ENCODE measurements at regions not wholly inside any gene's neighbourhood (a gene's known extent, or its start where the extent isn't known, plus 50 kb on each side); places are given as distances from the start of the nearest gene placed in this dataset.

- DNase-seq (ENCODE audit: low read depth in 4 of 6, low spot score in 6 of 6) = no peak
- Histone ChIP-seq H3K4me1 (ENCODE audit: control insufficient read depth, insufficient read depth, low read length) (no peaks in the 10 kb centered on the region), H3K27ac (ENCODE audit: low read depth, low read length) (no peak overlapping the region), H3K27me3 (ENCODE audit: control insufficient read depth, insufficient read depth, low read length) (no peaks in the 10 kb centered on the region), H3K4me3 (ENCODE audit: low read depth, low read length) (no peak overlapping the region), H3K9me3 (ENCODE audit: control insufficient read depth, insufficient read depth, low read length) (no peaks in the 10 kb centered on the region), H3K36me3 (ENCODE audit: control insufficient read depth, insufficient read depth, low read length) (no peaks in the 10 kb centered on the region)
These were observed 226.7 kb upstream of the LRFN5 start for GRCh38 chr14:41380017-41380416.

- 92% methylated on average over 2 of the region's 2 CpGs for WGBS (ENCODE audit: insufficient coverage)
- Histone ChIP-seq H3K27me3 (ENCODE audit: control insufficient read depth, insufficient read depth, low read length) (no peaks in the 10 kb centered on the region), H3K27ac (ENCODE audit: low read depth, low read length) (no peak overlapping the region), H3K4me1 (ENCODE audit: control insufficient read depth, insufficient read depth, low read length) (no peaks in the 10 kb centered on the region), H3K9me3 (ENCODE audit: control insufficient read depth, insufficient read depth, low read length) (no peaks in the 10 kb centered on the region), H3K36me3 (ENCODE audit: control insufficient read depth, insufficient read depth, low read length) (no peaks in the 10 kb centered on the region), H3K4me3 (ENCODE audit: low read depth, low read length) (no peak overlapping the region)
- DNase-seq (ENCODE audit: low read depth in 4 of 6, low spot score in 6 of 6) = no peak
These were observed 228.2 kb upstream of the LRFN5 start for GRCh38 chr14:41378526-41378925.

GRCh38 chr14:41377932-41378331, 228.7 kb upstream of the LRFN5 start:
- Histone ChIP-seq H3K9me3 (ENCODE audit: control insufficient read depth, insufficient read depth, low read length) (no peaks in the 10 kb centered on the region), H3K27ac (ENCODE audit: low read depth, low read length) (no peak overlapping the region), H3K36me3 (ENCODE audit: control insufficient read depth, insufficient read depth, low read length) (no peaks in the 10 kb centered on the region), H3K4me1 (ENCODE audit: control insufficient read depth, insufficient read depth, low read length) (no peaks in the 10 kb centered on the region), H3K4me3 (ENCODE audit: low read depth, low read length) (no peak overlapping the region), H3K27me3 (ENCODE audit: control insufficient read depth, insufficient read depth, low read length) (no peaks in the 10 kb centered on the region)
- 100% methylated on average over 1 of the region's 2 CpGs for WGBS (ENCODE audit: insufficient coverage)
- no peak for DNase-seq (ENCODE audit: low read depth in 4 of 6, low spot score in 6 of 6)

GRCh38 chr14:41374092-41374491, 232.6 kb upstream of the LRFN5 start:
- no peak overlapping the region for H3K4me3 ChIP-seq (ENCODE audit: low read depth, low read length)
- H3K4me1 ChIP-seq (ENCODE audit: control insufficient read depth, insufficient read depth, low read length) = no peaks in the 10 kb centered on the region
- H3K9me3 ChIP-seq (ENCODE audit: control insufficient read depth, insufficient read depth, low read length) = no peaks in the 10 kb centered on the region
- 91% methylated on average over 3 of the region's 4 CpGs for WGBS (ENCODE audit: insufficient coverage)
- no peak for DNase-seq (ENCODE audit: low read depth in 4 of 6, low spot score in 6 of 6)
- no peak overlapping the region for H3K27ac ChIP-seq (ENCODE audit: low read depth, low read length)
- no peaks in the 10 kb centered on the region for H3K36me3 ChIP-seq (ENCODE audit: control insufficient read depth, insufficient read depth, low read length)
- H3K27me3 ChIP-seq (ENCODE audit: control insufficient read depth, insufficient read depth, low read length) = no peaks in the 10 kb centered on the region

- Histone ChIP-seq H3K27me3 (ENCODE audit: control insufficient read depth, insufficient read depth, low read length) (no peaks in the 10 kb centered on the region), H3K4me1 (ENCODE audit: control insufficient read depth, insufficient read depth, low read length) (no peaks in the 10 kb centered on the region), H3K36me3 (ENCODE audit: control insufficient read depth, insufficient read depth, low read length) (no peaks in the 10 kb centered on the region), H3K4me3 (ENCODE audit: low read depth, low read length) (no peak overlapping the region), H3K9me3 (ENCODE audit: control insufficient read depth, insufficient read depth, low read length) (no peaks in the 10 kb centered on the region), H3K27ac (ENCODE audit: low read depth, low read length) (no peak overlapping the region)
- no CpG with 5 or more reads among the region's 3 CpGs for WGBS (ENCODE audit: insufficient coverage)
- DNase-seq (ENCODE audit: low read depth in 4 of 6, low spot score in 6 of 6) = no peak
These were observed 244.5 kb upstream of the LRFN5 start for GRCh38 chr14:41362139-41362538.

- Histone ChIP-seq H3K27me3 (ENCODE audit: control insufficient read depth, insufficient read depth, low read length) (no peaks in the 10 kb centered on the region), H3K27ac (ENCODE audit: low read depth, low read length) (no peak overlapping the region), H3K36me3 (ENCODE audit: control insufficient read depth, insufficient read depth, low read length) (no peaks in the 10 kb centered on the region), H3K4me1 (ENCODE audit: control insufficient read depth, insufficient read depth, low read length) (no peaks in the 10 kb centered on the region), H3K9me3 (ENCODE audit: control insufficient read depth, insufficient read depth, low read length) (no peaks in the 10 kb centered on the region), H3K4me3 (ENCODE audit: low read depth, low read length) (no peak overlapping the region)
- WGBS (ENCODE audit: insufficient coverage) = no CpG with 5 or more reads among the region's 2 CpGs
- DNase-seq (ENCODE audit: low read depth in 4 of 6, low spot score in 6 of 6) = no peak
These were observed 246.6 kb upstream of the LRFN5 start for GRCh38 chr14:41360126-41360525.

GRCh38 chr14:41355866-41356265, 250.8 kb upstream of the LRFN5 start:
- H3K4me3 ChIP-seq (ENCODE audit: low read depth, low read length) = no peak overlapping the region
- H3K27ac ChIP-seq (ENCODE audit: low read depth, low read length) = no peak overlapping the region
- no peak for DNase-seq (ENCODE audit: low read depth in 4 of 6, low spot score in 6 of 6)
- H3K9me3 ChIP-seq (ENCODE audit: control insufficient read depth, insufficient read depth, low read length) = no peaks in the 10 kb centered on the region
- H3K27me3 ChIP-seq (ENCODE audit: control insufficient read depth, insufficient read depth, low read length) = no peaks in the 10 kb centered on the region
- no peaks in the 10 kb centered on the region for H3K36me3 ChIP-seq (ENCODE audit: control insufficient read depth, insufficient read depth, low read length)
- no CpG with 5 or more reads among the region's 3 CpGs for WGBS (ENCODE audit: insufficient coverage)
- no peaks in the 10 kb centered on the region for H3K4me1 ChIP-seq (ENCODE audit: control insufficient read depth, insufficient read depth, low read length)

- DNase-seq (ENCODE audit: low read depth in 4 of 6, low spot score in 6 of 6) = no peak
- 99% methylated on average over 4 of the region's 7 CpGs for WGBS (ENCODE audit: insufficient coverage)
- H3K9me3 ChIP-seq (ENCODE audit: control insufficient read depth, insufficient read depth, low read length) = no peaks in the 10 kb centered on the region
- H3K4me3 ChIP-seq (ENCODE audit: low read depth, low read length) = no peak overlapping the region
- H3K36me3 ChIP-seq (ENCODE audit: control insufficient read depth, insufficient read depth, low read length) = no peaks in the 10 kb centered on the region
- no peak overlapping the region for H3K27ac ChIP-seq (ENCODE audit: low read depth, low read length)
- H3K27me3 ChIP-seq (ENCODE audit: control insufficient read depth, insufficient read depth, low read length) = no peaks in the 10 kb centered on the region
- H3K4me1 ChIP-seq (ENCODE audit: control insufficient read depth, insufficient read depth, low read length) = no peaks in the 10 kb centered on the region
These were observed 256.2 kb upstream of the LRFN5 start for GRCh38 chr14:41350476-41350875.

GRCh38 chr14:41349289-41349910, 257.3 kb upstream of the LRFN5 start:
- Histone ChIP-seq H3K36me3 (ENCODE audit: control insufficient read depth, insufficient read depth, low read length) (no peaks in the 10 kb centered on the region), H3K9me3 (ENCODE audit: control insufficient read depth, insufficient read depth, low read length) (no peaks in the 10 kb centered on the region), H3K4me3 (ENCODE audit: low read depth, low read length) (no peak overlapping the region), H3K27me3 (ENCODE audit: control insufficient read depth, insufficient read depth, low read length) (no peaks in the 10 kb centered on the region), H3K27ac (ENCODE audit: low read depth, low read length) (no peak overlapping the region), H3K4me1 (ENCODE audit: control insufficient read depth, insufficient read depth, low read length) (no peaks in the 10 kb centered on the region)
- no peak for DNase-seq (ENCODE audit: low read depth in 4 of 6, low spot score in 6 of 6)
- WGBS (ENCODE audit: insufficient coverage) = 94% methylated on average over 8 of the region's 8 CpGs

GRCh38 chr14:41343857-41344256, 262.8 kb upstream of the LRFN5 start:
- Histone ChIP-seq H3K27me3 (ENCODE audit: control insufficient read depth, insufficient read depth, low read length) (no peaks in the 10 kb centered on the region), H3K4me3 (ENCODE audit: low read depth, low read length) (no peak overlapping the region), H3K9me3 (ENCODE audit: control insufficient read depth, insufficient read depth, low read length) (no peaks in the 10 kb centered on the region), H3K36me3 (ENCODE audit: control insufficient read depth, insufficient read depth, low read length) (no peaks in the 10 kb centered on the region), H3K27ac (ENCODE audit: low read depth, low read length) (no peak overlapping the region), H3K4me1 (ENCODE audit: control insufficient read depth, insufficient read depth, low read length) (no peaks in the 10 kb centered on the region)
- DNase-seq (ENCODE audit: low read depth in 4 of 6, low spot score in 6 of 6) = no peak
- WGBS (ENCODE audit: insufficient coverage) = no CpG with 5 or more reads among the region's 4 CpGs
